GM13976 (cell line): ENCODE measurements at regions not wholly inside any gene's neighbourhood (a gene's known extent, or its start where the extent isn't known, plus 50 kb on each side); places are given as distances from the start of the nearest gene placed in this dataset.

Experiments
- DNase-seq: peaks from one replicate; pipeline ENCODE4 v3.0.0; 2012; ENCODE audit warnings: low spot score
- CTCF ChIP-seq: IDR thresholded peaks from 2 replicates; pipeline ENCODE4 v1.5.1; 2012; ENCODE audit warnings: borderline replicate concordance, mild to moderate bottlenecking; ENCODE audit not compliant: insufficient read depth; ENCODE audit errors: extremely low read depth, missing control alignments, control extremely low read depth
- in situ Hi-C: fragments of 300-500 bp; cut with MboI; formaldehyde crosslinking; loops from one replicate; pipeline ENCODE4 v1.12.0; 2022; ENCODE audit warnings: low sequenced_read_pairs, mixed read lengths, inconsistent platforms; ENCODE audit not compliant: unreplicated experiment

- no peak for TF ChIP-seq CTCF
- DNase-seq, result no peak
- in situ Hi-C loops, result no loop called here
Observed at GRCh38 chr16:16830973-16831372, 452.0 kb downstream of the NPIPA7 start.

GRCh38 chr16:16833165-16833564, 454.2 kb downstream of the NPIPA7 start:
- TF ChIP-seq CTCF, result no peak
- in situ Hi-C loops, result no loop called here
- DNase-seq, result no peak

GRCh38 chr16:16850274-16850673, 471.3 kb downstream of the NPIPA7 start:
- no peak for DNase-seq
- no peak for TF ChIP-seq CTCF
- in situ Hi-C loops, result loop anchor here (25.0 kb wide), 3 partner anchors 337 to 712 kb away; partner anchors contain the start of gene XYLT1

- in situ Hi-C loops, result loop anchor here (25.0 kb wide), 3 partner anchors 330 to 705 kb away; partner anchors contain the start of gene XYLT1
- DNase-seq, result no peak
- TF ChIP-seq CTCF, result no peak
Observed at GRCh38 chr16:16857012-16857411, 478.1 kb downstream of the NPIPA7 start.

- in situ Hi-C loops, result loop anchor here (25.0 kb wide), 3 partner anchors 330 to 705 kb away; partner anchors contain the start of gene XYLT1
- no peak for DNase-seq
- TF ChIP-seq CTCF, result no peak
Observed at GRCh38 chr16:16857603-16858283, 478.8 kb downstream of the NPIPA7 start.

GRCh38 chr16:16861546-16861945, 482.6 kb downstream of the NPIPA7 start:
- TF ChIP-seq CTCF, result peak; percentile 68
- peak; percentile 73 for DNase-seq
- in situ Hi-C loops, result loop anchor here (25.0 kb wide), 3 partner anchors 326 to 701 kb away; partner anchors contain the start of gene XYLT1
